GM19025 (cell line): ENCODE measurements at regions not wholly inside any gene's neighbourhood (a gene's known extent, or its start where the extent isn't known, plus 50 kb on each side); places are given as distances from the start of the nearest gene placed in this dataset.
"Not testable (repeated sequence)": the region's sequence is repeated elsewhere in the genome, so short reads cannot be mapped to it uniquely, and the experiment has no call there.

Experiments
- ATAC-seq: cut with Tn5 transposase; IDR thresholded peaks from one replicate; pipeline ENCODE4 v1.9.1; 2021; ENCODE audit warnings: mild to moderate bottlenecking, low read depth, moderate library complexity; ENCODE audit not compliant: unreplicated experiment

GRCh38 chr12:75633789-75634188, 122.4 kb upstream of the KRR1 start:
- no peak for ATAC-seq

- no peak for ATAC-seq
Observed at GRCh38 chr12:75632442-75632841, 121.0 kb upstream of the KRR1 start.

- ATAC-seq, result no peak
Observed at GRCh38 chr12:75631831-75632230, 120.4 kb upstream of the KRR1 start.

- ATAC-seq, result no peak
Observed at GRCh38 chr12:75630091-75630490, 118.7 kb upstream of the KRR1 start.

- ATAC-seq, result no peak
Observed at GRCh38 chr12:75628916-75629315, 117.5 kb upstream of the KRR1 start.

- no peak for ATAC-seq
Observed at GRCh38 chr12:75628511-75628910, 117.1 kb upstream of the KRR1 start.

GRCh38 chr12:75623631-75624154, 112.3 kb upstream of the KRR1 start:
- no peak for ATAC-seq

GRCh38 chr12:75622492-75622891, 111.1 kb upstream of the KRR1 start:
- ATAC-seq, result no peak

- not testable (repeated sequence) for ATAC-seq
Observed at GRCh38 chr12:75614396-75614795, 103.0 kb upstream of the KRR1 start.

- ATAC-seq, result no peak
Observed at GRCh38 chr12:75613981-75614380, 102.6 kb upstream of the KRR1 start.

GRCh38 chr12:75611041-75611440, 99.6 kb upstream of the KRR1 start:
- ATAC-seq, result no peak

- ATAC-seq, result no peak
Observed at GRCh38 chr12:75606956-75607355, 95.5 kb upstream of the KRR1 start.

- no peak for ATAC-seq
Observed at GRCh38 chr12:75606151-75606550, 94.7 kb upstream of the KRR1 start.

- ATAC-seq, result no peak
Observed at GRCh38 chr12:75603475-75603874, 92.1 kb upstream of the KRR1 start.

- ATAC-seq, result no peak
Observed at GRCh38 chr12:75602106-75602505, 90.7 kb upstream of the KRR1 start.

GRCh38 chr12:75600146-75600545, 88.7 kb upstream of the KRR1 start:
- ATAC-seq, result no peak

GRCh38 chr12:75599061-75599460, 87.7 kb upstream of the KRR1 start:
- ATAC-seq, result no peak

GRCh38 chr12:75596406-75596805, 85.0 kb upstream of the KRR1 start:
- no peak for ATAC-seq

GRCh38 chr12:75592638-75593335, 81.4 kb upstream of the KRR1 start:
- no peak for ATAC-seq

GRCh38 chr12:75592086-75592485, 80.7 kb upstream of the KRR1 start:
- no peak for ATAC-seq

GRCh38 chr12:75591628-75592027, 80.2 kb upstream of the KRR1 start:
- no peak for ATAC-seq

- no peak for ATAC-seq
Observed at GRCh38 chr12:75589801-75590200, 78.4 kb upstream of the KRR1 start.
